ENCODE measurements at regions not wholly inside any gene's neighbourhood (a gene's known extent, or its start where the extent isn't known, plus 50 kb on each side); places are given as distances from the start of the nearest gene placed in this dataset.

DNA sequence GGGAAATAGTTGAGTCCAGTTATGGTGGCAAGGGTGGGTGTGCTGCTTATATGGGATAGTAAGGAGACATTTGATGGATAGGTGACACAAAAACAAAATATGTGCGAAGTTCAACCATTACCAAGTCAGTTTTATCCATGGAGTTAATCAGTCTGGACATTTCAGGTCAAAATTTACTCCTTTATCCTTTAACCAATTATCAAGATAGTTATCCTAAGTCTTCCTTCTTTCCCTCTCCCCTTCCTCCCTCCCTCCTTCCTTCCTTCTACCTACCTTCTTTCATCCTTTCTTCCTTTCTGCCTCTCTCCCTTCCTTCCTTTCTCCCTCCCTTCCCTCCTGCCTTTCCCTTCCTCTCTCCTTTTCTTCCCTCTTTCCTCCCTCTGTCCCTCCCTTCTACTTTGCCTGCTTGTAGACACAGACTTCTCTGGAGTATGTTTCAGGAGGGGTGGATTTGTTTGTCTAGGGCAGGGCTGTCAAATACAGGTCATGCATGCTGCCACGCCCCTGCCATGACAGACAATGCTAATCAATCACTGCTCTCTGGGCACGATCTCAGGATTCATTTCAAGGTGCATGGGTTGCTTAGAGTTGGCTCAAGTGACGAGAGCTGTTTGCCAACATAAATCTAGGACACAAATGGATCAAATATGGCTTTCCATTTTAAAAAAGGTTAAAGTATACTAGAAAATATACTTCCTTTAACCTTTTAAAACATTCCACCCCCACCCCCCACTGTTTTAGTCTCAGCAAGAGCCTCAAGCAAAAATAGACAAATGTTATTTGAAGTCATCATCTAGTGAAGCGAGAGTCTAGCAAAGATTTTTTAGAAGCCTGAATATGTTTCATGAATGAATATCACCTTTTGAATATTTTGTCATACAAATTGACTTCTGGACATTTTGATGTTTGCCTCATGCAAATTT lies 281.6 kb upstream of the CITED2 start:
- TF ChIP-seq, protein P1, sequence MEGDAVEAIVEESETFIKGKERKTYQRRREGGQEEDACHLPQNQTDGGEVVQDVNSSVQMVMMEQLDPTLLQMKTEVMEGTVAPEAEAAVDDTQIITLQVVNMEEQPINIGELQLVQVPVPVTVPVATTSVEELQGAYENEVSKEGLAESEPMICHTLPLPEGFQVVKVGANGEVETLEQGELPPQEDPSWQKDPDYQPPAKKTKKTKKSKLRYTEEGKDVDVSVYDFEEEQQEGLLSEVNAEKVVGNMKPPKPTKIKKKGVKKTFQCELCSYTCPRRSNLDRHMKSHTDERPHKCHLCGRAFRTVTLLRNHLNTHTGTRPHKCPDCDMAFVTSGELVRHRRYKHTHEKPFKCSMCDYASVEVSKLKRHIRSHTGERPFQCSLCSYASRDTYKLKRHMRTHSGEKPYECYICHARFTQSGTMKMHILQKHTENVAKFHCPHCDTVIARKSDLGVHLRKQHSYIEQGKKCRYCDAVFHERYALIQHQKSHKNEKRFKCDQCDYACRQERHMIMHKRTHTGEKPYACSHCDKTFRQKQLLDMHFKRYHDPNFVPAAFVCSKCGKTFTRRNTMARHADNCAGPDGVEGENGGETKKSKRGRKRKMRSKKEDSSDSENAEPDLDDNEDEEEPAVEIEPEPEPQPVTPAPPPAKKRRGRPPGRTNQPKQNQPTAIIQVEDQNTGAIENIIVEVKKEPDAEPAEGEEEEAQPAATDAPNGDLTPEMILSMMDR (IDR thresholded peaks at IDR 0.05; ENCODE audit: insufficient read depth, low read depth, low read length) = no peak
- no peak for TF ChIP-seq EZH2 (IDR thresholded peaks at IDR 0.05; ENCODE audit: insufficient read depth, low read length)
